Lung (tissue), 11 donors: ENCODE measurements at regions not wholly inside any gene's neighbourhood (a gene's known extent, or its start where the extent isn't known, plus 50 kb on each side); places are given as distances from the start of the nearest gene placed in this dataset.

ENCODE experiments used
- ATAC-seq: fragments of 200-7000 bp; cut with Tn5 transposase; one replicate; pipeline ENCODE4 v1.9.1; 2020; ENCODE audit warnings: moderate number of reproducible peaks; ENCODE audit not compliant: insufficient read depth, low FRiP score
- DNase-seq, 3 donors: peaks; one replicate each; pipeline ENCODE4 v3.0.0-alpha.2; 2013 to 2017
- H3K27ac ChIP-seq, 2 donors: one replicate each; pipeline ENCODE4 v1.5.1; 2013; ENCODE audit warnings: mild to moderate bottlenecking in 2 of 2, moderate library complexity in 2 of 2, control low read depth in 1 of 2, inconsistent platforms in 1 of 2, low read depth in 1 of 2, low read length in 1 of 2
- H3K27me3 ChIP-seq, 3 donors: one replicate each; pipeline ENCODE4 v1.5.1; 2013; ENCODE audit warnings: low read length in 2 of 3; ENCODE audit not compliant: control insufficient read depth in 3 of 3, insufficient read depth in 3 of 3
- H3K36me3 ChIP-seq, 4 donors: one replicate each; pipeline ENCODE4 v1.5.1; 2013; ENCODE audit warnings: low read length in 4 of 4, mild to moderate bottlenecking in 1 of 4, moderate library complexity in 1 of 4; ENCODE audit not compliant: control insufficient read depth in 4 of 4, insufficient read depth in 4 of 4
- H3K4me1 ChIP-seq, 5 donors: one replicate each; pipeline ENCODE4 v1.5.1; 2013; ENCODE audit warnings: low read length in 5 of 5, mild to moderate bottlenecking in 2 of 5, moderate library complexity in 1 of 5; ENCODE audit not compliant: control insufficient read depth in 5 of 5, insufficient read depth in 5 of 5
- H3K4me3 ChIP-seq: one replicate; pipeline ENCODE4 v1.5.1; 2013; ENCODE audit warnings: mild to moderate bottlenecking, control low read depth, moderate library complexity
- H3K9ac ChIP-seq, 2 donors: one replicate each; pipeline ENCODE4 v1.5.1; 2013; ENCODE audit warnings: low read length in 2 of 2, control low read depth in 1 of 2; ENCODE audit not compliant: insufficient read depth in 1 of 2
- H3K9me3 ChIP-seq, 4 donors: one replicate each; pipeline ENCODE4 v1.5.1; 2013; ENCODE audit warnings: low read length in 3 of 4, mild to moderate bottlenecking in 1 of 4, moderate library complexity in 1 of 4; ENCODE audit not compliant: control insufficient read depth in 4 of 4, insufficient read depth in 3 of 4
- WGBS, 2 donors: extraction: QIAGEN DNeasy Blood & Tissue Kit; methylation state at CpG; one replicate each; pipeline ENCODE4 v1.1.7; 2013; 5-methylcytosine and 5-hydroxymethylcytosine counted together
- TF ChIP-seq, protein P1 (sequence below): IDR thresholded peaks from 2 replicates; pipeline ENCODE4 v1.5.1; 2012; ENCODE audit warnings: mild to moderate bottlenecking; ENCODE audit errors: control extremely low read depth, extremely low read depth
- donor health status: control.
- donor health status: control.
- donor health status: Bipolar disorder and iron deficiency.
- donor health status: healthy.
- donor health status: DM: yes; HTN: yes; CAD: no.

DNA sequence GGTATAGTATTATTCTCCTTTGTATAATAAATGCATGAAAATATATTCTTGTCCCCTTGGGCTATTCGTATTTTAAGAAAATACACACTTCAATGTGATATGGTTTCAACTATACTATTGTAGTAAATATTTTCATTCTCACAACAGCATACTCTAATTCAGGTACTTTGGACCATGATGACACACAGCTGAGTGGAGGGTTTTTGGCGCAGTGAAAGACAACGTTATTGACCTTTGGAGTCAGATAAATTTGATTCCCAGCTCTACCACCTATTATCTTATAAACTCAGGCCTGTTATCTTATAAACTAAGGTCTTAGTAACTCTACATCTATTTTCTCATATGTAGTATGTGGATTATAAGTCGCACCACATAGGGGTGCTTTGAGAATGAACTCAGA is 895.9 kb upstream of the DDX18 start:
- H3K4me3 ChIP-seq, result no peak overlapping the region
- WGBS, 2 donors, result 82 to 90% methylated on average over 4 of the region's 4 CpGs
- no peak overlapping the region for H3K27ac ChIP-seq
- DNase-seq (no peak), ATAC-seq (no peak)
- TF ChIP-seq, protein P1, sequence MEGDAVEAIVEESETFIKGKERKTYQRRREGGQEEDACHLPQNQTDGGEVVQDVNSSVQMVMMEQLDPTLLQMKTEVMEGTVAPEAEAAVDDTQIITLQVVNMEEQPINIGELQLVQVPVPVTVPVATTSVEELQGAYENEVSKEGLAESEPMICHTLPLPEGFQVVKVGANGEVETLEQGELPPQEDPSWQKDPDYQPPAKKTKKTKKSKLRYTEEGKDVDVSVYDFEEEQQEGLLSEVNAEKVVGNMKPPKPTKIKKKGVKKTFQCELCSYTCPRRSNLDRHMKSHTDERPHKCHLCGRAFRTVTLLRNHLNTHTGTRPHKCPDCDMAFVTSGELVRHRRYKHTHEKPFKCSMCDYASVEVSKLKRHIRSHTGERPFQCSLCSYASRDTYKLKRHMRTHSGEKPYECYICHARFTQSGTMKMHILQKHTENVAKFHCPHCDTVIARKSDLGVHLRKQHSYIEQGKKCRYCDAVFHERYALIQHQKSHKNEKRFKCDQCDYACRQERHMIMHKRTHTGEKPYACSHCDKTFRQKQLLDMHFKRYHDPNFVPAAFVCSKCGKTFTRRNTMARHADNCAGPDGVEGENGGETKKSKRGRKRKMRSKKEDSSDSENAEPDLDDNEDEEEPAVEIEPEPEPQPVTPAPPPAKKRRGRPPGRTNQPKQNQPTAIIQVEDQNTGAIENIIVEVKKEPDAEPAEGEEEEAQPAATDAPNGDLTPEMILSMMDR, result no peak
- no peaks in the 10 kb centered on the region for H3K4me1 ChIP-seq
- no peak overlapping the region for H3K9ac ChIP-seq
- H3K27me3 ChIP-seq, result no peaks in the 10 kb centered on the region
- H3K36me3 ChIP-seq, result no peaks in the 10 kb centered on the region
- no peaks in the 10 kb centered on the region for H3K9me3 ChIP-seq

DNA sequence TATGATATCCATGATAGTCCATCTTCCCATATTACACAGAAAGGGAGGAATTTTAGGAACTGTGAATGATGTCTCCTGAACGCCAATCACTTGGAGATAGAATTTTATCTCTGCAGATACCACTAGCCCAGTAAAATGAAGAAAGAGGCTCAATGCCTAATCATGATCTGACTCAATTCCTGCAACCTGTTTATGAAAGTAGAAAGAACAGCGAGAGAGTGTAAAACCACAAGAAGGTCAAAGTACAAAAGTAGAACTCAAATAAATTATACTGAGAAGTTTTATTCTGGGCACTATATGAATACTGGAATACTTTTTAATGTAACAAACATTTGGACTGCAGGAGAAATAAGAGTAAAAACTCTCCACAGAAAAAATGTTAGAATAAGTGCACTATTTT is 892.1 kb upstream of the DDX18 start:
- H3K9ac ChIP-seq, result no peak overlapping the region
- no peaks in the 10 kb centered on the region for H3K27me3 ChIP-seq
- no peak overlapping the region for H3K27ac ChIP-seq
- H3K4me1 ChIP-seq, result no peaks in the 10 kb centered on the region
- DNase-seq (no peak), ATAC-seq (no peak)
- WGBS, 2 donors, result 80 to 85% methylated on average over 2 of the region's 2 CpGs
- TF ChIP-seq, protein P1, result no peak
- H3K9me3 ChIP-seq, result no peaks in the 10 kb centered on the region
- no peak overlapping the region for H3K4me3 ChIP-seq
- no peaks in the 10 kb centered on the region for H3K36me3 ChIP-seq

DNA sequence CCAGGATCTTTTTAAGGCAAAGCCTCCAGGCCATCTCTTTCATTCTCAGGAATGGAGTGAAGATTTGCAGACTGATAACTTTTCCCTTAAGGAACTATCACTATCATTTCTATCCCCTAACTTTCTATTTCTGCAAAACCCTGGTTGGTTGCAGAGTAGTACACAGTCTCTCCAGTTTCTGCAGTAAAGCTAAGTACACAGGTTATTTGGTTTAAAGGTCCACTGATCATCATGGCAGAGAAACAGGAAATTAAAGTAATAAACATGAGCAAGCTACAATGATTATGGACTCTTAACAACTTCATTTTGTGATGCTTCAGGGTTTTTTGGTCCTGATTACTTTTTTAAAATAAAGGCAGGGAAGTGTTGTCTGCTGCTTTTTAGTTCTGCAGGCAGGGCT is 890.0 kb upstream of the DDX18 start:
- no peaks in the 10 kb centered on the region for H3K9me3 ChIP-seq
- no peaks in the 10 kb centered on the region for H3K27me3 ChIP-seq
- TF ChIP-seq, protein P1, result no peak
- no peak overlapping the region for H3K9ac ChIP-seq
- no peak overlapping the region for H3K27ac ChIP-seq
- H3K4me3 ChIP-seq, result no peak overlapping the region
- no peaks in the 10 kb centered on the region for H3K4me1 ChIP-seq
- DNase-seq (no peak), ATAC-seq (no peak)
- no peaks in the 10 kb centered on the region for H3K36me3 ChIP-seq

DNA sequence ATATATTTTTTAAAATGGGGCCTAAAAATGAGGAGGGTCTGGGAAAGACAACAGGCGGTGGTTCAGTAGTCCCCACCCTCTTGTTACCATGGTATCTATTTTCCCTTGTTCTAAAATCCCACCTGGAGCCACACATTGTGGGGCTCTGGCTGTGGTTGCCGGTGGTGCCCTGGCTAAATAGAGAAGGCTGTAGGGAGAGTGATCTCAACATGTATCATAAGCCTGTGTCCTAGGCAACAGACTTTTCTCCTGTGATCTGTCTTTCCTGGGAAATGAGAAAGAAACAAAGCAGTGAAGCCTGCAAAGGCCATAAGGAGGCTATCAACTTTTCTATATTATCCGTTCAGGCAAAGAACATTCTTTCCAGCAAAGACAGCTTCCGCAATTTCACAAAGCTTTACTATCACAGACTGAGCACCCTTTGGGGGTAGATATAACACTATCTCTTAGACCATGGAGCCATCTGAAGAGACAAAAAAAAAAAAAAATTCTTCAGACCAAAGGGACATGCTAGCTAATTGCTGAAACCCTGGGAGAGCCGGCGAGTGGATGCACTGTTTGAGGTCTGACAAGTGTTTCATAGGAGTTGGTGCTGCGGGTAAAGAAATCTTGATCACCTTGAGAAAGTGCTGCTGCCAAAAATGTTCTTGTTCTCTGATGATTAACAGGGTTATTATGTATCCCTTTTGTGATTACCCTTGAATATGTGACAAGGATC is 879.2 kb upstream of the DDX18 start:
- H3K9ac ChIP-seq, result no peak overlapping the region
- H3K36me3 ChIP-seq, result no peaks in the 10 kb centered on the region
- no peak for ATAC-seq
- WGBS, 2 donors, result 80 to 91% methylated on average over 7 of the region's 7 CpGs
- H3K27me3 ChIP-seq, result no peaks in the 10 kb centered on the region
- no peaks in the 10 kb centered on the region for H3K9me3 ChIP-seq
- H3K27ac ChIP-seq, result no peak overlapping the region
- DNase-seq, result no peak
- H3K4me3 ChIP-seq, result no peak overlapping the region
- no peaks in the 10 kb centered on the region for H3K4me1 ChIP-seq
- TF ChIP-seq, protein P1, result no peak
